Keratinocyte (primary cell): ENCODE measurements at regions not wholly inside any gene's neighbourhood (a gene's known extent, or its start where the extent isn't known, plus 50 kb on each side); places are given as distances from the start of the nearest gene placed in this dataset.

Experiments used
- DNase-seq: peaks from one replicate; pipeline ENCODE4 v3.0.0-alpha.2; 2011; ENCODE audit warnings: low read depth, missing footprints, low spot score
- FAIRE-seq: peaks from 2 replicates; lab custom pipeline; 2011; peaks lifted over from hg19 to GRCh38; lab: Jason Lieb, UNC
- H2AFZ ChIP-seq: 2 replicates; pipeline ENCODE4 v1.6.0; 2012; ENCODE audit warnings: low read length, control low read depth, inconsistent platforms; ENCODE audit not compliant: control insufficient read depth
- H3K27ac ChIP-seq: 2 replicates; pipeline ENCODE4 v1.5.1; 2011; ENCODE audit warnings: low read length; ENCODE audit not compliant: control insufficient read depth, insufficient read depth
- H3K27me3 ChIP-seq: 3 replicates; pipeline ENCODE4 v1.6.0; 2011; ENCODE audit warnings: low read length; ENCODE audit not compliant: control insufficient read depth, insufficient read depth; ENCODE audit errors: extremely low read depth
- H3K36me3 ChIP-seq, 2 experiments: 2 replicates in 1 of 2; 3 replicates in 1 of 2; pipeline ENCODE4 v1.5.1; 2011; ENCODE audit warnings: low read length in 2 of 2, mild to moderate bottlenecking in 1 of 2; ENCODE audit not compliant: control insufficient read depth in 2 of 2, insufficient read depth in 2 of 2; ENCODE audit errors: extremely low read depth in 1 of 2
- H3K4me1 ChIP-seq: 3 replicates; pipeline ENCODE4 v1.5.1; 2011; ENCODE audit warnings: low read length; ENCODE audit not compliant: control insufficient read depth, insufficient read depth; ENCODE audit errors: extremely low read depth
- H3K4me2 ChIP-seq: 3 replicates; pipeline ENCODE4 v1.6.0; 2011; ENCODE audit warnings: low read depth, low read length; ENCODE audit not compliant: control insufficient read depth, insufficient read depth; ENCODE audit errors: extremely low read depth
- H3K4me3 ChIP-seq, 3 experiments: fragments of 200-600 bp in 1 of 3; sonication (generic) in 1 of 3; 2 replicates in 2 of 3; 3 replicates in 1 of 3; pipeline ENCODE4 v1.5.1; 2011 to 2016; ENCODE audit warnings: low read length in 3 of 3, mild to moderate bottlenecking in 3 of 3, control low read depth in 2 of 3, inconsistent platforms in 1 of 3, low read depth in 1 of 3, mixed read lengths in 1 of 3, mixed run types in 1 of 3, moderate library complexity in 1 of 3; ENCODE audit not compliant: control insufficient read depth in 2 of 3, insufficient read depth in 2 of 3; ENCODE audit errors: extremely low read depth in 1 of 3
- H3K79me2 ChIP-seq: 2 replicates; pipeline ENCODE4 v1.6.0; 2012; ENCODE audit warnings: low read length; ENCODE audit not compliant: control insufficient read depth, insufficient read depth
- H3K9ac ChIP-seq: 3 replicates; pipeline ENCODE4 v1.6.0; 2011; ENCODE audit warnings: low read length; ENCODE audit not compliant: control insufficient read depth, insufficient read depth; ENCODE audit errors: extremely low read depth
- H3K9me1 ChIP-seq: 3 replicates; pipeline ENCODE4 v1.6.0; 2011; ENCODE audit warnings: low read length; ENCODE audit not compliant: control insufficient read depth, insufficient read depth; ENCODE audit errors: extremely low read depth
- H3K9me3 ChIP-seq: 2 replicates; pipeline ENCODE4 v1.5.1; 2012; ENCODE audit warnings: low read depth, low read length; ENCODE audit not compliant: control insufficient read depth
- H4K20me1 ChIP-seq: 3 replicates; pipeline ENCODE4 v1.6.0; 2011; ENCODE audit warnings: low read length; ENCODE audit not compliant: control insufficient read depth, insufficient read depth; ENCODE audit errors: extremely low read depth
- CTCF ChIP-seq, 3 experiments: IDR thresholded peaks in 1 of 3; conservative IDR thresholded peaks in 1 of 3; optimal IDR thresholded peaks in 1 of 3; 2 replicates in 2 of 3; 3 replicates in 1 of 3; pipeline versions ENCODE3 to v1.5.1; 2011; ENCODE audit warnings: low read length in 3 of 3, mild to moderate bottlenecking in 3 of 3, moderate library complexity in 2 of 3, control low read depth in 1 of 3, inconsistent platforms in 1 of 3; ENCODE audit not compliant: insufficient read depth in 2 of 3; ENCODE audit errors: extremely low read depth in 1 of 3
- EZH2 ChIP-seq: IDR thresholded peaks from one replicate; pipeline ENCODE4 v1.6.1; 2012; ENCODE audit warnings: inconsistent platforms, mild to moderate bottlenecking, low read length, moderate library complexity
- dilution Hi-C: fragments of 300-500 bp; cut with MboI; formaldehyde crosslinking; loops from one replicate; pipeline ENCODE4 v1.7.0; 2020; ENCODE audit warnings: low sequenced_read_pairs; ENCODE audit not compliant: extremely low pct_ligation_motif_present

- H3K36me3 ChIP-seq = no peaks in the 10 kb centered on the region
- no peaks in the 10 kb centered on the region for H4K20me1 ChIP-seq
- H2AFZ ChIP-seq = no peak overlapping the region
- H3K9me3 ChIP-seq = no peaks in the 10 kb centered on the region
- no peak overlapping the region for H3K4me3 ChIP-seq
- no peak for FAIRE-seq
- no peak for DNase-seq
- H3K9ac ChIP-seq = no peak overlapping the region
- H3K79me2 ChIP-seq = no peaks in the 10 kb centered on the region
- no peak overlapping the region for H3K4me2 ChIP-seq
- TF ChIP-seq EZH2 (no peak), CTCF (optimal IDR thresholded peaks at IDR 0.05 in 1 of 3, IDR thresholded peaks at IDR 0.05 in 1 of 3, conservative IDR thresholded peaks at IDR 0.05 in 1 of 3; ENCODE audit: extremely low read depth in 1 of 3, insufficient read depth in 2 of 3, low read length in 3 of 3) (no peak)
- dilution Hi-C loops = no loop called here
- H3K27ac ChIP-seq = no peak overlapping the region
- no peaks in the 10 kb centered on the region for H3K9me1 ChIP-seq
- no peaks in the 10 kb centered on the region for H3K4me1 ChIP-seq
- H3K27me3 ChIP-seq = peaks cover 3% of the 10 kb centered on the region
Observed at GRCh38 chr6:170098428-170099170, 192.3 kb downstream of the DLL1 start.

- Histone ChIP-seq H3K27me3 (peaks cover 3% of the 10 kb centered on the region), H3K9ac (no peak overlapping the region), H2AFZ (no peak overlapping the region), H4K20me1 (no peaks in the 10 kb centered on the region), H3K9me1 (no peaks in the 10 kb centered on the region), H3K4me2 (no peak overlapping the region), H3K4me3 (no peak overlapping the region), H3K36me3 (no peaks in the 10 kb centered on the region), H3K27ac (no peak overlapping the region), H3K4me1 (no peaks in the 10 kb centered on the region), H3K79me2 (no peaks in the 10 kb centered on the region), H3K9me3 (no peaks in the 10 kb centered on the region)
- DNase-seq (no peak), FAIRE-seq (no peak)
- dilution Hi-C loops = no loop called here
- TF ChIP-seq EZH2 = no peak
Observed at GRCh38 chr6:170097505-170098427, 193.1 kb downstream of the DLL1 start.
